ENCODE measurements at regions not wholly inside any gene's neighbourhood (a gene's known extent, or its start where the extent isn't known, plus 50 kb on each side); places are given as distances from the start of the nearest gene placed in this dataset.

DNA sequence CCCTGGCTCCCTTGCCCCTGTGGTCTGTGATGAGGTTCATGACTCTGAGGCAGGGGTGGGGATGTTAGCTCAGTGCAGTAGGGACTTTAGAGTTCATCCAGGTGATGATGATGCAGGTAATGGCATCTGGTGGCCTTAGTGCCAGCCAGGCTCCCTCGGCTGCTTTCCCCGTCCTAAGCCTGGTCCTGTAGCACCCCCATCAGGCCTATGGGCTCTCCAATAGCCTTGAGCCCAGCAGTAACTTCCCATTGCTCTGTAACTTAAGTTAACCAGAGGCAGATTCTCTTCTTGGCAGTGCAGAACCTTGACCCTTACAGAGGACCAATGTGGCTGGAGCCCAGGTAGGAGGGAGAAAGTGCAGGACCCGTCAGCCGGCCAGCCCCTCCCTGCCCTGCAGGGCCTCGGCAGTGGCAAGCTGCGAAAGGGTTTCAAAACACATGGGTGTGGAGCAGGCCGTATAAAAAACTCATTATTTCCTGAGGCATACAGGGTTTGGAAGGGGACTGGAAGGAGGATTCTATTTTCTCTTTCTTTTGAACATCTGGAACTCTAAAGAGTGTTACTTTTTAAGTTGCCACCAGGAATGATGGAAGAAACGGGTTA, 406.9 kb downstream of the CDH26 start:
- Histone ChIP-seq H3K27ac (replicated peaks) (no peak overlapping the region), H3K4me3 (replicated peaks; ENCODE audit: insufficient read depth, low read length) (no peak overlapping the region), H3K27me3 (ENCODE audit: insufficient read depth, poor library complexity, severe bottlenecking) (no peaks in the 10 kb centered on the region)
- DNase-seq (ENCODE audit: low read depth in 1 of 2, low spot score in 1 of 2): no peak
- TF ChIP-seq, protein P1, sequence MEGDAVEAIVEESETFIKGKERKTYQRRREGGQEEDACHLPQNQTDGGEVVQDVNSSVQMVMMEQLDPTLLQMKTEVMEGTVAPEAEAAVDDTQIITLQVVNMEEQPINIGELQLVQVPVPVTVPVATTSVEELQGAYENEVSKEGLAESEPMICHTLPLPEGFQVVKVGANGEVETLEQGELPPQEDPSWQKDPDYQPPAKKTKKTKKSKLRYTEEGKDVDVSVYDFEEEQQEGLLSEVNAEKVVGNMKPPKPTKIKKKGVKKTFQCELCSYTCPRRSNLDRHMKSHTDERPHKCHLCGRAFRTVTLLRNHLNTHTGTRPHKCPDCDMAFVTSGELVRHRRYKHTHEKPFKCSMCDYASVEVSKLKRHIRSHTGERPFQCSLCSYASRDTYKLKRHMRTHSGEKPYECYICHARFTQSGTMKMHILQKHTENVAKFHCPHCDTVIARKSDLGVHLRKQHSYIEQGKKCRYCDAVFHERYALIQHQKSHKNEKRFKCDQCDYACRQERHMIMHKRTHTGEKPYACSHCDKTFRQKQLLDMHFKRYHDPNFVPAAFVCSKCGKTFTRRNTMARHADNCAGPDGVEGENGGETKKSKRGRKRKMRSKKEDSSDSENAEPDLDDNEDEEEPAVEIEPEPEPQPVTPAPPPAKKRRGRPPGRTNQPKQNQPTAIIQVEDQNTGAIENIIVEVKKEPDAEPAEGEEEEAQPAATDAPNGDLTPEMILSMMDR (IDR thresholded peaks at IDR 0.05; ENCODE audit: insufficient read depth, low read length): no peak
- TF ChIP-seq POLR2AphosphoS5 (IDR thresholded peaks at IDR 0.05; ENCODE audit: low read depth) (no peak), SPI1 (IDR thresholded peaks at IDR 0.05; ENCODE audit: borderline replicate concordance, low read depth) (no peak), GABPA (IDR thresholded peaks at IDR 0.05; ENCODE audit: low read depth) (no peak)
- TF ChIP-seq, protein P2, sequence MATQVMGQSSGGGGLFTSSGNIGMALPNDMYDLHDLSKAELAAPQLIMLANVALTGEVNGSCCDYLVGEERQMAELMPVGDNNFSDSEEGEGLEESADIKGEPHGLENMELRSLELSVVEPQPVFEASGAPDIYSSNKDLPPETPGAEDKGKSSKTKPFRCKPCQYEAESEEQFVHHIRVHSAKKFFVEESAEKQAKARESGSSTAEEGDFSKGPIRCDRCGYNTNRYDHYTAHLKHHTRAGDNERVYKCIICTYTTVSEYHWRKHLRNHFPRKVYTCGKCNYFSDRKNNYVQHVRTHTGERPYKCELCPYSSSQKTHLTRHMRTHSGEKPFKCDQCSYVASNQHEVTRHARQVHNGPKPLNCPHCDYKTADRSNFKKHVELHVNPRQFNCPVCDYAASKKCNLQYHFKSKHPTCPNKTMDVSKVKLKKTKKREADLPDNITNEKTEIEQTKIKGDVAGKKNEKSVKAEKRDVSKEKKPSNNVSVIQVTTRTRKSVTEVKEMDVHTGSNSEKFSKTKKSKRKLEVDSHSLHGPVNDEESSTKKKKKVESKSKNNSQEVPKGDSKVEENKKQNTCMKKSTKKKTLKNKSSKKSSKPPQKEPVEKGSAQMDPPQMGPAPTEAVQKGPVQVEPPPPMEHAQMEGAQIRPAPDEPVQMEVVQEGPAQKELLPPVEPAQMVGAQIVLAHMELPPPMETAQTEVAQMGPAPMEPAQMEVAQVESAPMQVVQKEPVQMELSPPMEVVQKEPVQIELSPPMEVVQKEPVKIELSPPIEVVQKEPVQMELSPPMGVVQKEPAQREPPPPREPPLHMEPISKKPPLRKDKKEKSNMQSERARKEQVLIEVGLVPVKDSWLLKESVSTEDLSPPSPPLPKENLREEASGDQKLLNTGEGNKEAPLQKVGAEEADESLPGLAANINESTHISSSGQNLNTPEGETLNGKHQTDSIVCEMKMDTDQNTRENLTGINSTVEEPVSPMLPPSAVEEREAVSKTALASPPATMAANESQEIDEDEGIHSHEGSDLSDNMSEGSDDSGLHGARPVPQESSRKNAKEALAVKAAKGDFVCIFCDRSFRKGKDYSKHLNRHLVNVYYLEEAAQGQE (IDR thresholded peaks at IDR 0.05; ENCODE audit: insufficient replicate concordance, low read depth): no peak

DNA sequence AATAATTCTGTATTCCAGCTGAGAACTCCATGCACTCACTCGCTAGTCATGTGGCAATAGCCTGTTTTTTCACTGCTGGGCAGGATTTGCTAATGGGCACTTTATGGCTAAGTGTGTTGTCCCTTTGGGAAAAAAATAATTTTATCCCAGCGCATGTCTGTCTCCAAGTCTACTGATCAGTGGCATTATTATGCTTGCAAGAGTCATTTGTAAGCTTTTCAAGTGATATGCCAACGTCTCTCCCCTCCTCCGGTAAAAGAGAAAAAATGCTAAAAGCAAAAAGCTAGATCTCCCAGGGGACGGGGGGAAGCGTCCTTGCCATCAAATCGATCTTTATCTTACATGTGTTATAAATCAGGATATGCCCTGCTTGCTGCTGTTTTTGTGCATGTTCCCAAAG, 407.7 kb downstream of the CDH26 start:
- TF ChIP-seq POLR2AphosphoS5 (IDR thresholded peaks at IDR 0.05; ENCODE audit: low read depth): no peak
- TF ChIP-seq, protein P2 (IDR thresholded peaks at IDR 0.05; ENCODE audit: insufficient replicate concordance, low read depth): no peak
- no peak for TF ChIP-seq GABPA (IDR thresholded peaks at IDR 0.05; ENCODE audit: low read depth)
- TF ChIP-seq SPI1 (IDR thresholded peaks at IDR 0.05; ENCODE audit: borderline replicate concordance, low read depth): no peak
- TF ChIP-seq, protein P1 (IDR thresholded peaks at IDR 0.05; ENCODE audit: insufficient read depth, low read length): no peak
- no peaks in the 10 kb centered on the region for H3K27me3 ChIP-seq (ENCODE audit: insufficient read depth, poor library complexity, severe bottlenecking)
- no peak overlapping the region for H3K4me3 ChIP-seq (replicated peaks; ENCODE audit: insufficient read depth, low read length)
- DNase-seq (ENCODE audit: low read depth in 1 of 2, low spot score in 1 of 2): no peak
- H3K27ac ChIP-seq (replicated peaks): no peak overlapping the region

DNA sequence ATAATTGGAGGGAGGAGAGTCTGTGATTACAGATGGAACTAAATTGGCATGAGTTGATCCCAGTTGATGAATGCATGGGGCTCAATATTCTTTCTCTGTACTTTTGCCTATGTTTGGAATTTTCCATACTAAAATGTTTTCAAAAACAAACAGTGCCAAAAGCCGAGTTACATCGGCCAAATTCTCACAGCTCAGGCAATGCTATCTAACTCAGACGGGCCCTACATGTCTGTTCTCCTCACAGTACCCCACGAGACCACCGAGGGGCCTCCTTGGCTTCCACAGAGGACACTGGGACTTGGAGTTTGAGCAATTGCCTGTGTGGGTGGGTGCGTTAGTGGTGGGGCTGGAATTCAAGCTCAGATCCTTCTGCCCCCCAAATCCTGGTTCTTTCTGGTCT, 413.2 kb downstream of the CDH26 start:
- no peak overlapping the region for H3K27ac ChIP-seq (replicated peaks)
- no peak for DNase-seq (ENCODE audit: low read depth in 1 of 2, low spot score in 1 of 2)
- H3K4me3 ChIP-seq (replicated peaks; ENCODE audit: insufficient read depth, low read length): no peak overlapping the region
- no peaks in the 10 kb centered on the region for H3K27me3 ChIP-seq (ENCODE audit: insufficient read depth, poor library complexity, severe bottlenecking)
- TF ChIP-seq, protein P2 (IDR thresholded peaks at IDR 0.05; ENCODE audit: insufficient replicate concordance, low read depth): no peak
- TF ChIP-seq, protein P1 (IDR thresholded peaks at IDR 0.05; ENCODE audit: insufficient read depth, low read length): no peak
- TF ChIP-seq GABPA (IDR thresholded peaks at IDR 0.05; ENCODE audit: low read depth) (no peak), POLR2AphosphoS5 (IDR thresholded peaks at IDR 0.05; ENCODE audit: low read depth) (no peak), SPI1 (IDR thresholded peaks at IDR 0.05; ENCODE audit: borderline replicate concordance, low read depth) (no peak)

Measured in HL-60 (cell line).